ENCODE measurements at regions not wholly inside any gene's neighbourhood (a gene's known extent, or its start where the extent isn't known, plus 50 kb on each side); places are given as distances from the start of the nearest gene placed in this dataset.

DNA sequence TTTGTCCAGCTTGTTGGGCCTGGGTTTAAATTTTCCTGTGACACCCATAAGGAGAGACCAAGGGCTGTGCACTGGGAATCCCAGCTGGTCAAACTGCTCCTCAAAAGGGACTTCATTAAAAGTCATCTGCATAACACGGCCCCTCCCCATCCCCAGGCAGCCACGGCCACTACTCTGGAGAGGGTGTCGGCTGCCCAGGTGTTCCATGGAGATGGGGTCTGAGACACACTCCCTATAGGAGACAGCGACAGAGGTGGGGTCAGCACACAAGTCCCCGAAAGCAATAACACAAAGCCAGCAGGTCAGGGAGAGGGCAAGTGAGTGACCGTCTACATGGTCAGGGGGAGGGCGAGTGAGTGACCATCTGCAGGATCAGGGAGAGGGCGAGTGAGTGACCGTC is 75.6 kb upstream of the BCL11B start:
- DNase-seq (ENCODE audit: low spot score), result no peak
- intact Hi-C loops (cut with DNase I), result no loop called here

DNA sequence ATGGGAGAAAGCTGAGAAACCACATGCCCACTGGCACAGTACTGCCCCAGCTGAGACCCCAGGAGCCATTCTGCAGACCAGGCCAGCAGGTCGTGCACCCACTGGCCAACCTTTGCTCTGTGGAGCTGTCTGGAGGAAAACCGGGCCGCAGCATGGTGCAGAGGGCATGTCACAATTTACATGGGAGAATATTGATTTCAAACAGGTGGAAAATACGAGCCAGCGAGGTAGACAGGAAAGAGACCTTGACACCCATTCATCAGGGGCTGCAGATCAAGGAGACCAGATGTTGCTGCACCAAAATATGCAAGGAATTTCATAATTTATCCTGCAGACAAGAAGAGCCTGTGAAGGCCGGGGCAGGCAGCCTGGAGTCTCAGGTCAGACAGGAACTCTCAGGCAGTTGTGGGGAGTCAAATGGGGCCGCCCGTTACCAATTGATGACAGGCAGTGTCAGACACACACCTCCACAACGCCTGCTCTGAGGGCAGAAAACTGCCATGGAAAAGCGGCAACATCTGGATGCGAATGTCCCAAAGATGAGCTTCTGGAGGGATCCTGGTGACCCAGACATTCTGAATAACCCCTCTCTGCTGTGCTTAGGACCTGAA is 74.6 kb upstream of the BCL11B start:
- no peak for DNase-seq (ENCODE audit: low spot score)
- intact Hi-C loops (cut with DNase I), result no loop called here

DNA sequence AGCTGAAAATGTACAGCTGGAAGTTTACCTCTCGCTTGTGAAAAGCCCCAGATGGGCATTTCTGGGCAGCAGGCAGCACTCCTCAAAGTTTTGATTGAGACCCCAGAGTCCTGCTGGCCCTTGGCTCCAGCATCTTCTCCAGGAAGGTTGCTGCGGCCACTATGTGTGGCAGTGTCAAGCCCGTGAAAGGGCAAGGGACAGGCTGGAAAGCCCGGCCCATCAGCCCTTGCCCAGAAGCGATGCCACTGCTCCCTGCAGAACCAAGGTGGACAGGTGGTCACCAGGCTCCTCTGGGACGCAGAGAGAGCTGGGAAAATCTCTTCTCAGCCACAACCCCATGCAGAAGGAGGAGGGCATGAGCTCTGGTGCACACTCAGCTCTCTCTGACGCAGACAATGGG is 73.5 kb upstream of the BCL11B start:
- no peak for DNase-seq (ENCODE audit: low spot score)
- intact Hi-C loops (cut with DNase I), result no loop called here

DNA sequence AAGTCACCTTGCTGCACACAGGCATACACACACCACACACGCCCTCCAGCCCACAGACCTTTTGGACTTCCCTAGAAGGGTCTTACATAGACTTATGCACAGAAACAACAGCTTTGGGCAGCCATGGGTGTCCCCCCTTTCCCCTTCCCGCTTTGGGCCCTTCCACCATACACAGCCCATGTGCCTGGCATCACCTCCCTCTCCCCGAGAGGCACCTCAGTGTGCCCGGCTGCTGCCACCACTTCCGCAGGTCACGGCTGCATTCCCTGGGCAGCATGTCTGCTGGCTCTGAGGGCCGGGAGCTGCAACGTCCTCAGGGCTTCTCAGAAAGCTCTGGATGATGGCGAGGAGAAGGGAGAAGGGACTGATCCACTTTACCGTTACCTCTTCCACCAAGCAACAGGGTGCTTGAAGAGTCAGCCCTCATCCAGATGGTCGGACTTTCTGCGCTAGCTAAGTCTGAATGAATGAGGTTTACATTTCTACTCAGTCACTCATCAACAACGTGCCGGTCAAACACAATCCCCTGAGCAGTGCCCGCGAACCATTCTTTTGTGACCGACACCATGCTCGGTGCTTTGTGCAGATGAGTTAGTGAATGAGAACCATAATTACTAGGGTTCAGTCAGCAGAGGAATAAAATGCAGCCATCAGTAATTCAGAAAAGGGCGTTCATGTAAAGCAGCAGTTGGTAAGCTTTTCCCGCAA is 72.2 kb upstream of the BCL11B start:
- DNase-seq (ENCODE audit: low spot score), result no peak
- intact Hi-C loops (cut with DNase I), result no loop called here

DNA sequence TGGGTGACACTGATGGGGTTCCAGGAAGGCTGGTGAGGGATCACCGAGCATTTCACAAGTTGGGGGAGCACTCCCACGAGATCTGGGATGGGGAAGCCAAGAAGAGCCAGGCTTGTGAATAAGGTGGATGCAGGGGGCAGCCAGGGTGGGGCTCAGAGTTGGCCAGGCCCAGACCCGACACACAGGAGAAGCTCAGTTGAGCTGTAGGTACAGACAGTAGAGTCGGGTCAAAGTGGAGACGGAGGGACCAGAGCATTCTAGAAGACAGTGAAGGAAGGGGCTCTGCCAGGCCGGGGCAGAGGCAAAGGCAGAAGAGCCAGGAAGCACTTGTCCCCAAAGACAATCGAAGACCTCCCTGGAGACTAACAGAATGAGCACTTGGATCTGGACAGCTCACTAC is 70.9 kb upstream of the BCL11B start:
- no peak for DNase-seq (ENCODE audit: low spot score)
- intact Hi-C loops (cut with DNase I), result no loop called here

DNA sequence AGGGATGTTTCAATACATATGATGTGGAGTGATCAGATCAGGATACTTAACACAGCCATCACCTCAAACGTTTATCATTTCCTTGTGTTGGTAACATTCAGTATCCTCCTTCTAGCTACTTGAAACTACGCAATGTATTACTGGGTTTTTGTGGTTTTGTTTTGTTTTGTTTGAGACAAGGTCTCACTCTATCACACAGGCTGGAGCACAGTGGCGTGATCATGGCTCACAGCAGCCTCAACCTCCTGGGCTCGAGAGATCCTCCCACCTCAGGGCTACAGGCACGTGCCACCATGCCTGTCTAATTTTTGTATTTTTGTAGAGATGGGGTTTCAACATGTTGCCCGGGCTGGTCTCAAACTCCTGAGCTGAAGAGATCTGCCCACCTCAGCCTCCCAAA is 70.2 kb upstream of the BCL11B start:
- intact Hi-C loops (cut with DNase I), result no loop called here

DNA sequence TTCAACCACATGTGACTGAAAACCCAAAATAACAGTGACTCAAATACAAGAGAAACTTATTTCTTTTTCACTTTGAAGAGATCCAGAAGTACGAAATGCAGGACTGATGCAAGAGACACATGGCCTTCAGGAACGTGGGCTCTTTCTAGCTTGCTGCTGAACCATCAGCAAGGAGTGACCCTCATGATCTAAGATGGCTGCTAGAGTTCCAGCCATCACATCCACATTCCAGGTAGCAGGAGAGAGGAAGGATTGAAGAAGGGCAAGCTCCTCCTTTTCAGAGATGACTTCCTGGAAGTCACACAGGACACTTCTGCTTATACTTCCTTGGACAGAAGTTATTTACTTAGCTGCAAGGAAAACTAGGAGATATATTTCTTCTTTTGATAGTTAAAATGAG is 67.6 kb upstream of the BCL11B start:
- no peak for DNase-seq (ENCODE audit: low spot score)
- intact Hi-C loops (cut with DNase I), result no loop called here

More for the DNA sequence above, 70.2 kb upstream of the BCL11B start:
- DNase-seq (ENCODE audit: low spot score), result no peak

DNA sequence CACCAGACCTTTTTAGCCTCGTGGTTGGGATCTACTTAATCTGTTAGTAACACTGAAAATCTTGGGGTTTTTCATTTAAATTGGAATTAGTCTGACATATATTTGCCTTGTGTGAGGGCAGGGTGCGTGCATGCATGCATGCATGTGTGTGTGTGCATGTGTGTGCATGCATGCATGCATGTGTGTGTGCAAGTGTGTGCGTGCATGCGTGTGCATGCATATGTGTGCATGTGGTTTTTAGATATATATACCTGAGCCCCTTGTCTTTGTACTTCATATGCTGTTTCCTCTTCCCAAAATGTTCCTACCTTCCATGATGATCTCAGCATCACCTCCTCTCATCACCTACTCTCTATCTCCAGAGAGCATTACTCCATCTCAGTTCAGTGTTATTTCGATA is 66.3 kb upstream of the BCL11B start:
- intact Hi-C loops (cut with DNase I), result no loop called here
- DNase-seq (ENCODE audit: low spot score), result no peak

DNA sequence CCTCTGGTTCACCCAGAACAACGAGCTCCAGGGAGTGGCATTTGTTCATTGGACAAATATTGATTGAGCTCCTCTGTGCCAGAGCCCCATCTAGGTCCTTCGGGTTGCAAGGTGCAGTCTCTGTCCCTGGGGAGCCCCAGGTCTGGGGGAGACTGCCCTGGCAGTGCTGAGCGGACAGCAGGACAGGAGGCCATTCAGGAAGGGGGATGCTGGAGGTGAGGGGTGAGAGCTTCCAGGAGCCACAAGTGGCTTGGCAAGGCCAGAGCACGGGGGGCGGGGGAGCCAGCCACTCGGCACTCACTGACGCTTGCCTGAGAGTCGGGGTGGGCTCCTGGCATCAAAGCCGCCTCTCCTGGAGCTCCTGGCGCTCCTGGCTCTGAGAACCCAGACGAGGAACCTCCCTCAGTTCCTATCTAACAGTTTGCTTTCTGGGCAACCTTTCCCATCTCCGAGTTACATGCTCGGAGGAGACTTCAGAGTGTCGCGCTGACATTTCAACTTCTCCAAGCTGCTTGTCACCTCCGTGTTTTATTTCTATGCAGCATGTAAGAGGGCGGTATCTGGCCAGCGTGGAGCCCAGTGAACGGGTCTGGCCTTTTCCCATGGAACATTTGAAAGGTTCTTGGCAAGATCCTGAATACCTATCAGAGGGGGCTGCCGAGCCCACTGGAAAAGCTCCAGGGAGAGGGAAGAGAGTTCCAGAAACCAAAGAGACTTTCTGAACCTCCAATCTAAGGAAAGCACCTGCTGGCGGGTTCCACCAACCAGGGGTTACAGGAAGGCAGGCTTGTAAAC is 62.0 kb upstream of the BCL11B start:
- intact Hi-C loops (cut with DNase I), result no loop called here
- DNase-seq (ENCODE audit: low spot score), result peak; percentile 63

DNA sequence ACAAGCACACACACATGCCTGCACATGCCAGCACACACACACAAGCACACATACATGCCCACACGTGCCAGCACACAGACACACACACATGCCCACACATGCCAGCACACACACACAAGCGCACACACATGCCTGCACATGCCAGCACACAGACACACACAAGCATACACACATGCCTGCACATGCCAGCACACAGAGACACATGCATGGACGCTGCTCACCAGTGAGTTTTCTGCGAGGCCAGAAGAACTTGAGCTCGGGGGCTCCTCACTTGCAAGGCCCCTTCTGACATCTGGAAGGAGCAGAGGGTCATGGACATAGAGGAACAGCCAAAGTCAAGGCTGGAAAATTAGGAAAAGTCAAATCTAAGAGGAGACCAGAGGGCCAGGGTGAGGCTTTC is 61.2 kb upstream of the BCL11B start:
- intact Hi-C loops (cut with DNase I), result no loop called here
- peak; percentile 60 for DNase-seq (ENCODE audit: low spot score)

DNA sequence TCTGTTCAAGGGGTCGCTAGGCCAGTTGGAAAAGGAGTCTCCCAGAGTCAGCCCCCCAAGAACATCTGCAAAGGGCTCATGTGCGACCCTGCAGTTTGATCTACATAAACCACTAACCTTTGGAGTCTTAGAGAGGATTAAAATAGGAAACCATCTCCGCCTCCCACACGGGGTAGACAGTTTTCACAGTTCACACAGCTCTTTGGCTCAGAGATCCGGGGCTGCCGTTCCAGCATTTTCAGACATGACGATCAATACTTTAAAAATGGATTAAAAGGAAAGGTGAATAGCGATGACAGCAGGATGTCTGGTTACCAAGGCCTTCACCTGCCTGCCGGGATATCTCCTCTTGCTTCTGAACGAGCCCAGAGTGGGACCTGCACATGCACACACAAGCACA is 59.8 kb upstream of the BCL11B start:
- intact Hi-C loops (cut with DNase I), result no loop called here
- DNase-seq (ENCODE audit: low spot score), result no peak

DNA sequence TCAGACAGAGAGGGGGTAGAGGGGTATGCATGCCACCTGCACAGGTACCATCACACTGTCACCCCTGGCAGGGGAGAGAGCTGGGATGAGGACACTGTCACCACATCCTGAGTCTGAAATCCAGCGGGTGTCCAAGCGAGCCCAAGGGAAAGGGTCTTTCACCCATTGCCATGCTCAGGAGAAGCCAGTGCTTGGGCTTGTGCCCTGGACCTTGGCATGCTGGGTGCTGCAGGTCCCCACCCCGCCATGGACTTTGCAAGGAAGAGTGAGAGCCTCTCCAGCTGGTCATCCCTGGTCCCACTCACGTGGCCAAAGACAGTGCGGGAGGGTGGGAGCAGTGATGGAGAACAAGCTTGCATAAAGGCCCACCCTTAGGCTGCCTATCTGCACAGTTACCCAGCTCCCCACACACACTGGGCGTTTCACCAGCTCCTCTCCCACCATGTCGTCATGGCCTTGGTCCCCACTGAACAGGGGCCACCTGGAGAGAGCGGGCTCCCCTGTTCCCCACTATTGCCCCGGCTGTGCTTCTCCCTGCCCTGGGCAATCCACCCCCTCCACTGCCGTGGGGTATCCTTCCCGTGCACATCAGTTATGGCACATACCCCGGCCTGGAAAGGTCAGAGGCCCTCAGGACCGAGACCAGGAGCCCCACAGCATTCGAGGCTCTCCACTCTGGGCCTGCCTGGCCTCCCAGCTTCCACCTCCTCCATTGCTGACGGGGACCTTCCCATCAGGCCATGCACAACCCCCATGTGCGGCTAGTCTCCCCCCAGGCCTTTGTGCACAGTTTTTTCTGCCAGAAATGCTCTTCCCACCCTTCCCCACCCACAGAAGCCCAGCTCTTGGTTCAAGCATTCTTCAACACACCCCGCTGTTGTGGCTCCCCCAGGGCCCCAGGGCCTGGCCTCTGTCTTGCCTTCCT is 58.6 kb upstream of the BCL11B start:
- no peak for DNase-seq (ENCODE audit: low spot score)
- intact Hi-C loops (cut with DNase I), result no loop called here

DNA sequence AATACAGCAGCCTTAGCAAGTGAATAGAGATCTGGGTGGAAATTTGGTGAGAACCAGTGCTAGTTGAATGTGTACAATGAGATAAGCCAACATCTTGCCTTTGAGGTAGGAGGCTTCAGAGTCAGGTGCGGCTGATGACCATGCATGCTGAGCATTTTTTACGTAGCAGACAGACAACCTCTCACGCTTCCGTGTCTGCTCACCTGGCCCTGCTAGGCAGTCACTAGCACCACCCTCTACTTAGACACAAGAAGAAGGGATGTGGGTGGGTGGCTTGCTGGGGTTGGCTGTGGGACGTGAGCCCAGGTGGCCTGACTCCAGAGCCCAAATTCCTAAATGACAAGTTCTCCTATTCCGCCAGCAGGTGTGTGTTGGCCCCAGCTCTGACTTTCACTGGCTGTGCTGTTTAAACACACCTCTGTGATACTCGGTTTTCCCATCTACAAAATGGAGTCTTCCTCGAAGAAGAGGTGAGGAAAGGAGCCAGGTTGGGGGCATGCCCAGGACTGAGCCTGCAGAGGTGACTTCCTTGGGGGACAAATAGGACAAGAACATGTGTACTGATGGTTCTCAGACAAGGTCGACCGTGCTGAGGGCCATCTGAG is 57.8 kb upstream of the BCL11B start:
- intact Hi-C loops (cut with DNase I), result no loop called here
- no peak for DNase-seq (ENCODE audit: low spot score)

DNA sequence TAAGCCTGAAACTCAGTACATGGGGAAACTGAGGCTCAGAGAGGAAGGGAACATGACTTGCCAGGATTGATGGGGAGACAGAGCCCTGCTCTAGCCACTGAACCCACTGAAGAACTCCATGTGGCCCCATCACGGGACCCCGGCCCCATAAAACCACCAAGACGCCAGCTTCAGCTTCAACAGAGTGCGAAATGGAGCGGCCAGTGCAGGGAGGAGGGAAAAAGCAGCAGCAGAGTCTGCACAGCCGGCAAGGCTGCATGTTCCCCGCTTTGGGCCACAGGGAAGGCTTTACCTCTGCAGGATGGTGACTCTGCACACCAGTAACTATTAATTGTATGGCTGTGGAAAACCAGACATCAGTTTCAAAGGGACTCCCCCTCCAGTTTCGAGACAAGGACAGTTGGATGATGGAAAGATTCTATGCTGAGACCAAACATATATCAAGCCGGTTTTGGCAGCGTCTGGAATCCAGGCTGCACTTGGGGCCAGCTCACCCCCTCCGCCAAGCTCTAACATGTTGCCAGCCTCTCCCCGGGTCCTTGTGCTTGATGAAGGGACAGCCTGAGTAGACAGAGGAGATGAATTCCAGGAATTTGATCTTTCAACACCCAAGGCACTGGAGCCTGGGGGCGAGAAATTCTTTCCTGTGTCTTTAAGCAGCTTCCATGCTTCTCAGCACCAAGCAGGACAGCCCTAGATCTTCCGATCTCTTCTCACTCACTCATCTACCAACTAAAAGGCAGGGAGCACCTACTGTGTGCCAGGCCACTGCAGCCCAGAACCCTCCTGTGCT is 55.7 kb upstream of the BCL11B start:
- no peak for DNase-seq (ENCODE audit: low spot score)
- intact Hi-C loops (cut with DNase I), result no loop called here

DNA sequence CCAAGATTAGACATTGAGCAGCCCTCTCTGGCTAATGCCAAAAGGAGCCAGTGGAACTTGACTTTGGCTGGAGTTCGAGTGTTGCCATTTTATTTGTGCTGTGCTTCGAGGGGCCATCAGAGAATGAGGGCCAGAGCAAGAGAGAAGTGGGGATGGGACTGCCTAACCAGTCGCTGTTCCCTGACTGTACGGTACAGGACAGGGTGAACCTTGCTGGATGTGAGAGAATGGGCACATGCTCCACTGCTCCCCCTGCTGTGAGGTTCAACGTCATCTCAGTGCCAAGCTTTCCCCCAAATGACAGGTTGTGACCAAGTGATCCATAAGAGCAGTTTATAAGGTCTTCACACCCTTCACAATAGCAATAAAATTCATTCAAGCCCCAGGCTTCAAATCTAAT is 55.1 kb upstream of the BCL11B start:
- no peak for DNase-seq (ENCODE audit: low spot score)
- intact Hi-C loops (cut with DNase I), result no loop called here

DNA sequence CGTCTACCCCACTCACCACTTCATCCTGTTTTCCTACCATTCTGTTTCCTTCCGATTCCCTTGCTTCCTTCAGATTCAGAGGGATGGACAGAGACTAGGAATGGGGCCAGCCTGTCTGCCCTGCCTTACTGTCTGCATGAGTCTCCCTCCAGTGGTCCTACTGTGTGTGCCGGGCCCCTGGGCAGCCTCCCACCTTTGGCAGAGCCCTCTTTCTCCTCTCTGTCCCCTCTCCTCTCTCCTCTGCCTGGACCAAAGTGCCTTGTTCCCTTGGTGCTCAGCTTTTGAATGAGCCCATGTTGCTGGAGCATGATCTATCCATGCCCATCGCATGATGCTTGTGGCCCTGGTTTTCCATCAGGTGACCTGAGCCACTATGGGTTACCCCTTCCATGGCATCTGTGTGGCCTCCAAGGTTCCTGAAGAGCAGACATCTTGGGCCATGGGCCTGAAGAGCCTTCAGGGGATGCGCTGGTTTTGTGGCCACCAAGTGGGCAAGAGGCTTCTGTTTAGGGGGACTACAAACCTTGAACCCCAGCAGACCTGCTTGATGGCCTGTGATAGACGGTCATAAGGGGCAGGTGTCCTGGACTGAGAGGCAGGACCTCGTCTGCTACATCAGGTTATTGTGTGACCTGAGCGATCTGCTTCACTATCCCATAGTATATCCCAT is 54.2 kb upstream of the BCL11B start:
- intact Hi-C loops (cut with DNase I), result no loop called here
- no peak for DNase-seq (ENCODE audit: low spot score)

DNA sequence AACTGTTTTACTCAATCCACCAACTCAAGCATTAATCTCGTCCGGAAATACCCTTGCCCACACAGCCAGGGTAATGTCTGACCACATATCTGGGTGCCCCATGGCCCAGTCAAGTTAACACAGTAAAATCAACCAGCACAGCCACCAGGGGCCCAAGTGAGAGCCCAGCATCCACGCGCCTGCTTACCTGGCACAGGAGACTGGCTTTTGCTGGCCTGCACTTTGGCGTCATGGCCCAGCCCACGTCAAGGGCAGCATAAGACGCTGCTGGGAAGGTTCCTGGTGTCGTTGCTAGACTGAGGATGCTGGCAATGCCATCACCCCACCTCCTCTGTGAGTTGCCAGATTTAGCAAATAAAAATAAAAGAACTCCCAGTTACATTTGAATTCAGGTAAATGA is 53.6 kb upstream of the BCL11B start:
- DNase-seq (ENCODE audit: low spot score), result no peak
- intact Hi-C loops (cut with DNase I), result no loop called here

DNA sequence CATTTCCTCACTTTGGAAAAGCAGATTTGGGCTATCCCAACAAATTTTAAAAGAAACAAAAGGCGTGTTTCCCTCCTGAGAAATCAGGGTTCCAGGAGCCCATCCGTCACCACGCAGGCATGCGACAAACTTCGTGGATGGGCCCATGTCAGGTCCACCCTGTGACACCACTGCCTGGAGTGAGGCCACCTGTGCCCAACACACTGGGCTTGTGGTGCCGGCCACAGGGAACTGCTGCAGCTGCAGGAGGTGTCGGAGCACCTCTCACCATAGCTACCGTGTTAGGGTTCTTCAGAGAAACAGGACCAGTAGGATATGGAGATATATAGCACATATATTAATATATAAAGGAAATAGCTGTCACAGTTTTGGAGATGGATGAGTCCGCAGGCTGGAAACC is 53.0 kb upstream of the BCL11B start:
- DNase-seq (ENCODE audit: low spot score), result no peak
- intact Hi-C loops (cut with DNase I), result no loop called here

Data from cardiac septum (tissue), 1 donor.